Karpas-422 (cell line): ENCODE measurements at regions not wholly inside any gene's neighbourhood (a gene's known extent, or its start where the extent isn't known, plus 50 kb on each side); places are given as distances from the start of the nearest gene placed in this dataset.

Experiments used
- DNase-seq: peaks from one replicate; pipeline ENCODE4 v3.0.0-alpha.2; 2015
- H2AFZ ChIP-seq: fragments of 200-600 bp; sonication (generic); 2 replicates; pipeline ENCODE4 v1.6.1; 2014; ENCODE audit warnings: antibody characterized with exemption, low read length, mixed read lengths
- H3K27ac ChIP-seq: fragments of 200-600 bp; sonication (generic); 2 replicates; pipeline ENCODE4 v1.5.1; 2014; ENCODE audit warnings: mild to moderate bottlenecking, low read length, moderate library complexity
- H3K27me3 ChIP-seq: fragments of 200-600 bp; sonication (generic); 2 replicates; pipeline ENCODE4 v1.6.1; 2014; ENCODE audit warnings: low read length, mixed read lengths
- H3K36me3 ChIP-seq: fragments of 200-600 bp; sonication (generic); 2 replicates; pipeline ENCODE4 v1.6.1; 2014; ENCODE audit warnings: low read length, mixed read lengths; ENCODE audit not compliant: insufficient read depth
- H3K4me1 ChIP-seq: fragments of 200-600 bp; sonication (generic); 2 replicates; pipeline ENCODE4 v1.6.1; 2014; ENCODE audit warnings: mild to moderate bottlenecking, low read length, mixed read lengths
- H3K4me2 ChIP-seq: fragments of 200-600 bp; sonication (generic); 2 replicates; pipeline ENCODE4 v1.6.1; 2014; ENCODE audit warnings: low read length, low read depth, mild to moderate bottlenecking; ENCODE audit not compliant: poor library complexity, severe bottlenecking
- H3K4me3 ChIP-seq: fragments of 200-600 bp; sonication (generic); 2 replicates; pipeline ENCODE4 v1.5.1; 2014; ENCODE audit warnings: mild to moderate bottlenecking, antibody characterized with exemption, low read length, mixed read lengths
- H3K79me2 ChIP-seq: fragments of 200-600 bp; sonication (generic); 2 replicates; pipeline ENCODE4 v1.6.1; 2014; ENCODE audit warnings: mild to moderate bottlenecking, low read length, mixed read lengths
- H3K9ac ChIP-seq: fragments of 200-600 bp; sonication (generic); 2 replicates; pipeline ENCODE4 v1.6.0; 2014; ENCODE audit warnings: low read length
- H3K9me2 ChIP-seq: fragments of 200-600 bp; sonication (generic), shearing (Covaris generic); replicated peaks from 2 replicates; pipeline ENCODE4 v1.6.0; 2014; ENCODE audit warnings: mild to moderate bottlenecking, low read length, moderate library complexity; ENCODE audit not compliant: insufficient read depth
- H3K9me3 ChIP-seq: fragments of 300-700, 200-600 bp; sonication (generic); 2 replicates; pipeline ENCODE4 v1.6.1; 2014; ENCODE audit warnings: low read length, mixed read lengths
- H4K20me1 ChIP-seq: fragments of 200-600 bp; sonication (generic); 2 replicates; pipeline ENCODE4 v1.6.1; 2014; ENCODE audit warnings: mild to moderate bottlenecking, antibody characterized with exemption, low read length, low read depth; ENCODE audit not compliant: insufficient read depth

DNA sequence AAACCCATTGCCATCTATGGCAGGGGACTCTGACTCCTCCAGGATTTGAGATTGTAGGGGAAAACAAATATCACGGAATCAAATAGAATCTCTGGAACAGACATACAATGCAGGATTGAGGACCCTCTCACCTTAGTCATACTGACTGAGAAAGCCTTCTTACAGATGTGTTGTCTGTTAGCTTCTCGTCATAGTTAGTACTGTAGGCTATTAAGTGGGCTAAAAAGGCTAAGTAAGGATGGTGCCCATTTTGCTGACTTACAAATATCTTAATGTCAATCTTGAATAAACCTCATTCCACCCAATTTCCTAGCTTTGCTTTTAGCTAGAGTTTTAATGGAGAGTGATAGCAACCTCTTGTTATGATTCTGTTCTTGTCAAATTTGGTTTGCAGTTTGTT is 352.4 kb downstream of the QKI start:
- no peak overlapping the region for H2AFZ ChIP-seq
- H3K79me2 ChIP-seq = no peaks in the 10 kb centered on the region
- DNase-seq = no peak
- H3K9me2 ChIP-seq = no peaks in the 10 kb centered on the region
- H3K36me3 ChIP-seq = no peaks in the 10 kb centered on the region
- no peaks in the 10 kb centered on the region for H3K4me1 ChIP-seq
- no peaks in the 10 kb centered on the region for H3K27me3 ChIP-seq
- H3K4me2 ChIP-seq = no peak overlapping the region
- no peaks in the 10 kb centered on the region for H4K20me1 ChIP-seq
- H3K9ac ChIP-seq = no peak overlapping the region
- no peak overlapping the region for H3K4me3 ChIP-seq
- 0 out of 2 replicates have a peak, but pooled peaks cover 2% of the 10 kb centered on the region for H3K9me3 ChIP-seq
- H3K27ac ChIP-seq = no peak overlapping the region

DNA sequence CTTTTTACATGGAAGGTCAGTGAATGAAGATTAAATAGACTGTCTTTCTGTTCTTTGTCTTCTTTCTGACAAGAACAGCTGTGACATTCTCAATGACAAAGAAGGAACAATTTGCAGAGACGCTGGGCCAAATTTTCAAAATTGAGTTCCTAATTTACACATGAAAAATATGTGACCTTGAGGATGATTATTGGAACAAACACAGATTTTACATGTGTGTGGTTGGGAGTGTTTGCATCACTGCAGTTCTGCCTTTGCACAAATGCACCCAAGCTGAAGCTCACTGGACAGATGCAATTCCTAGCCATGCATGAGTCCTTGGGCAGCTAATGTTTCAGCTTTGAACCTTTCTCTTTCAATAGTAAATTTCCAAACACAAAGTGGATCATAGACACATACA is 350.8 kb downstream of the QKI start:
- 0 out of 2 replicates have a peak, but pooled peaks cover 2% of the 10 kb centered on the region for H3K9me3 ChIP-seq
- H3K4me1 ChIP-seq = no peaks in the 10 kb centered on the region
- H3K27ac ChIP-seq = no peak overlapping the region
- H3K9me2 ChIP-seq = no peaks in the 10 kb centered on the region
- no peak overlapping the region for H2AFZ ChIP-seq
- no peaks in the 10 kb centered on the region for H4K20me1 ChIP-seq
- no peak overlapping the region for H3K9ac ChIP-seq
- no peak overlapping the region for H3K4me2 ChIP-seq
- no peak for DNase-seq
- H3K4me3 ChIP-seq = no peak overlapping the region
- H3K27me3 ChIP-seq = no peaks in the 10 kb centered on the region
- no peaks in the 10 kb centered on the region for H3K36me3 ChIP-seq
- H3K79me2 ChIP-seq = no peaks in the 10 kb centered on the region

DNA sequence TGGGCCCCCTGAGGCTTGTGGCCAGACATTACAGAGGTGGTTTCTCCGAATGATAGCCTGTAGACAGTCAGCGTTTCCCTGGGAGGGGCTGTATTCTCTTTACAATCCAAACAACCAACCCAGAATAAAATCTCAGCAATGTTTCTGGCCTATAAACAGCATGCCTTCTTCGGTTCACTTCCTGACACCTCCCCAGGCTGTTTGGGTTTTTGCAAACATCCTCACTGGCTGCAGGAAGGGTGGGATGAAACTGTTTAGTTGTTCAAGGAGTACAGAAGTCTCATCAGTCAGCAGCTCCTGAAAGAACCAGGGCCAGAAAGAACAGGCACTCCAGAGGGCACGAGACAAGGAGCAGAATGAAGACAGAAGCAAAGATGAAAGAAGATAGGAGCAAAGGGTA is 350.0 kb downstream of the QKI start:
- H3K9me2 ChIP-seq = no peaks in the 10 kb centered on the region
- H3K4me2 ChIP-seq = no peak overlapping the region
- no peaks in the 10 kb centered on the region for H4K20me1 ChIP-seq
- no peak overlapping the region for H3K9ac ChIP-seq
- no peak overlapping the region for H3K27ac ChIP-seq
- no peak overlapping the region for H3K4me3 ChIP-seq
- H3K36me3 ChIP-seq = no peaks in the 10 kb centered on the region
- H3K4me1 ChIP-seq = no peaks in the 10 kb centered on the region
- H3K9me3 ChIP-seq = 0 out of 2 replicates have a peak, but pooled peaks cover 2% of the 10 kb centered on the region
- no peak for DNase-seq
- no peaks in the 10 kb centered on the region for H3K27me3 ChIP-seq
- no peak overlapping the region for H2AFZ ChIP-seq
- H3K79me2 ChIP-seq = no peaks in the 10 kb centered on the region

DNA sequence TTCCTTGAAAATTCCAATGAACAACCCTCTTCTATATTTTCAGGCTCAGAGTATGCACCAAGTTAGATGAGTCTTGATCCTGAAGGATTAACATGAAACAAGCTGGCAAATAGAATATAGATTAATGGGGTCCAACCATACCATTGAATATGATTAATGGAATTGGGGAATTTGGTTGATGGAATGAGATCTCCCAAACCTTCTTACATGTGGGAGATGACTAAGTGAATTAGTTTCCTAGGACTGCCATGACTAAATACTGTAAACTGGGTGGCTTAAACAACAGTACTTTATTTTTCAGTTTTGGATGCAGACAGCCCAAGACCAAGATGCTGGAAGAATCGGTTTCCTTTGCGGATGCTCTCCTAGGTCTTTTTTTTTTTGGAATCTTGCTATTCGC is 347.0 kb downstream of the QKI start:
- DNase-seq = no peak
- H3K27ac ChIP-seq = no peak overlapping the region
- H3K4me3 ChIP-seq = no peak overlapping the region
- no peak overlapping the region for H2AFZ ChIP-seq
- no peaks in the 10 kb centered on the region for H3K27me3 ChIP-seq
- peaks cover 3% of the 10 kb centered on the region for H3K4me1 ChIP-seq
- no peaks in the 10 kb centered on the region for H3K9me2 ChIP-seq
- no peaks in the 10 kb centered on the region for H4K20me1 ChIP-seq
- H3K79me2 ChIP-seq = no peaks in the 10 kb centered on the region
- H3K4me2 ChIP-seq = no peak overlapping the region
- no peak overlapping the region for H3K9ac ChIP-seq
- H3K36me3 ChIP-seq = no peaks in the 10 kb centered on the region
- H3K9me3 ChIP-seq = peaks cover 11% of the 10 kb centered on the region

DNA sequence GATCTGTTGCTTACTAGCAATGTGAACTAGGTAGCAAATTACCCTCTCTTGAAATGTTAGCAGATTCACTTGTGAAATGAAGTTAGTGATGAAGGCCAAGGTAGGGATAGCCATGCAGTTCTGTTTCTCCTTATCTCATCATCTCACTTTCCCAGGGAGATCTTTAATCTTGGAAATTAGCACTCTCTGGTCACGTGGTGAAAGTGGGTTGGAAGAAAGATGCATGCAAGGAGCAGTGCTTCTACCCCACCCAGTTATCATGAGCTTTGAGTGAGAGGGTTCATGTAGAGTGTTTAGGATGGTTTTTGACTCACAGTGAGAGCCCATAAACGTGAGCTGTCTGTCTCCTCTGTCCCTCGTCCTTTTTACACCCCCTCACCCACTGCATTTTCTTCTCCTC is 346.3 kb downstream of the QKI start:
- Histone ChIP-seq H3K36me3 (no peaks in the 10 kb centered on the region), H3K27ac (no peak overlapping the region), H3K9me3 (peaks cover 11% of the 10 kb centered on the region), H4K20me1 (no peaks in the 10 kb centered on the region), H3K4me2 (no peak overlapping the region), H2AFZ (no peak overlapping the region), H3K4me3 (no peak overlapping the region), H3K9me2 (no peaks in the 10 kb centered on the region), H3K27me3 (no peaks in the 10 kb centered on the region), H3K9ac (no peak overlapping the region), H3K79me2 (no peaks in the 10 kb centered on the region), H3K4me1 (peaks cover 8% of the 10 kb centered on the region)
- DNase-seq = no peak

DNA sequence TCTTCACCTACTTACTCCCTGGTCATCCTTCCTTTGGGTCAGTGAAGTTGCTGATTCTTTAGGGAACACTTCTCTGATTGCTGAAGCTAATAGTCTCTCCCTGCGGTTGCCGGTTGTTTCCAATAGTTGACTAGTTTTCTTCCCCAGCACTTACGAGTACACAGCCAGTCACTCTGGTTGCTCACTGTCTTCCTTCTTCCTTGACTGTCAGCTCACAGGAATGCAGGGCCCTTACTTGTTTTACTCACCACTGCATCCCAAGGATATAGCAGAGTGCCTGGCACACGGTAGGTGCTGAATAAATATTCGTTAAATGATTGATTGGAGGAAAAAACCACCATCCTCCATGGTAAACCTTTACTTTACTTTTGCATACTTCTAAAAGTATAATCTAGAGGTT is 345.0 kb downstream of the QKI start:
- no peak for DNase-seq
- H3K36me3 ChIP-seq = no peaks in the 10 kb centered on the region
- no peak overlapping the region for H2AFZ ChIP-seq
- no peak overlapping the region for H3K4me3 ChIP-seq
- H3K4me2 ChIP-seq = no peak overlapping the region
- no peaks in the 10 kb centered on the region for H4K20me1 ChIP-seq
- H3K9me3 ChIP-seq = peaks cover 11% of the 10 kb centered on the region
- H3K4me1 ChIP-seq = peaks cover 13% of the 10 kb centered on the region
- H3K9me2 ChIP-seq = no peaks in the 10 kb centered on the region
- H3K9ac ChIP-seq = no peak overlapping the region
- no peaks in the 10 kb centered on the region for H3K79me2 ChIP-seq
- H3K27ac ChIP-seq = no peak overlapping the region
- no peaks in the 10 kb centered on the region for H3K27me3 ChIP-seq

DNA sequence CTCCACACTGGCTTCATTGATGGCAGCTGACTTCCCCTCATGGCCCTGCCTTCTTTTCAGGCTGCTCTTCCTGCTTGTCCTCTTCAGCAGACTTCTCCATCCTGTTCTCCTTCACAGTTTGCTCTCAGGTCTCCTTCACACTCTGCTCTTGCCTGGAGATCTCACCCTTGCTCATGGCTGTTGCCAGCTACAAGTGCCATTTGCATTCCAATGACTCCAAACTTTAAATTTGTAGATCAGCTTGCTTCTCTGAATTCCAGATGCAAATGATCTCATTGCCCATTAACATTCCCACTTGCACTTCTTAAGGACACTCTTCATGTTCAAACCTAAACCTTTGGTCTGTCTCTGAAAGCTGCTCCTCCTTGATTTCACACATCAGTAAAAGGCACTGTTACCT is 343.0 kb downstream of the QKI start:
- no peak overlapping the region for H3K27ac ChIP-seq
- no peaks in the 10 kb centered on the region for H3K9me2 ChIP-seq
- peaks cover 13% of the 10 kb centered on the region for H3K4me1 ChIP-seq
- H3K9ac ChIP-seq = no peak overlapping the region
- no peaks in the 10 kb centered on the region for H3K27me3 ChIP-seq
- DNase-seq = no peak
- H3K79me2 ChIP-seq = no peaks in the 10 kb centered on the region
- H3K4me3 ChIP-seq = no peak overlapping the region
- H3K9me3 ChIP-seq = peaks cover 14% of the 10 kb centered on the region
- H4K20me1 ChIP-seq = no peaks in the 10 kb centered on the region
- H3K36me3 ChIP-seq = no peaks in the 10 kb centered on the region
- H2AFZ ChIP-seq = no peak overlapping the region
- H3K4me2 ChIP-seq = no peak overlapping the region

DNA sequence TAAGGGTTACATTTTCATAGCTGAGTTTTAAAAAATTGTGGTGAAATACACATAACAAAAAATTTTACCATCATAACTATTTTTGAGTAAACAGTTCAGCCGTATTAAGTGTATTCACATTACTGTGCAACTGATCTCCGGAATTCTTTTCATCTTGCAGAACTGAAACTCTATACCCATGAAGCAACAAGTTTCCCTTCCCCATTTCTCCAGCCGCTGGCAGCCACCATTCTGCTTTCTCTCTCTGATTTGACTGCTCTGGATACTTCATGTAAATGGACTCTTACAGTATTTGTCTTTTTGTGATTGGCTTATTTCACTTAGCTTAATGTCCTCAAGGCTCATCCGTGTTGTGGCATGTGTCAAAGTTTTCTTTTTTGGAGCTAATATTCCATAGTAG is 341.6 kb downstream of the QKI start:
- H3K27me3 ChIP-seq = no peaks in the 10 kb centered on the region
- H3K4me1 ChIP-seq = peaks cover 13% of the 10 kb centered on the region
- H3K27ac ChIP-seq = no peak overlapping the region
- peak overlapping the region; percentile 48 for H3K4me2 ChIP-seq
- no peak overlapping the region for H2AFZ ChIP-seq
- H3K9ac ChIP-seq = no peak overlapping the region
- H4K20me1 ChIP-seq = no peaks in the 10 kb centered on the region
- peak; percentile 82 for DNase-seq
- H3K79me2 ChIP-seq = no peaks in the 10 kb centered on the region
- H3K9me2 ChIP-seq = no peaks in the 10 kb centered on the region
- no peak overlapping the region for H3K4me3 ChIP-seq
- H3K9me3 ChIP-seq = peaks cover 14% of the 10 kb centered on the region
- no peaks in the 10 kb centered on the region for H3K36me3 ChIP-seq

DNA sequence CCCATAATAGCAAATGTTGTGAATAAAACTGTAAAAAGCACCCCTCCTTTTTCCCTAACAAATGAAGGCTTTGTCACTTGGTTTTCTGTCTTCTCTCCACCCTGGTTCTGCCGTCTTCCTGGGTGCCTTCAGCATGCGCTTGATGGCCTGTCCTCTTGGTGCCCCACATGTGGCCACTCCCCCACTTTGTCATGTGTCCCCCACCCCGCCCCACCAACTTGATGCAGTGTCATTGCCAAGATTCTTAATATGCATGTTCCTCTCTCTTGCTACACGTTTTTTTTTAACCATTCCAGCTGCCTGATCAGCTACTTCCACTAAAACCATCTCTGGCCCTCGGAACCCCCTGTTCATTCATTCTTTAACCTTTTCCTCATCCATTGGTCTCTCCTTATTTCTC is 340.3 kb downstream of the QKI start:
- no peaks in the 10 kb centered on the region for H3K9me2 ChIP-seq
- no peak for DNase-seq
- H3K4me3 ChIP-seq = no peak overlapping the region
- no peaks in the 10 kb centered on the region for H4K20me1 ChIP-seq
- H3K27ac ChIP-seq = no peak overlapping the region
- no peak overlapping the region for H3K9ac ChIP-seq
- H2AFZ ChIP-seq = no peak overlapping the region
- H3K27me3 ChIP-seq = no peaks in the 10 kb centered on the region
- H3K4me2 ChIP-seq = no peak overlapping the region
- no peaks in the 10 kb centered on the region for H3K36me3 ChIP-seq
- H3K79me2 ChIP-seq = no peaks in the 10 kb centered on the region
- peaks cover 13% of the 10 kb centered on the region for H3K4me1 ChIP-seq
- H3K9me3 ChIP-seq = peaks cover 14% of the 10 kb centered on the region
